ENCODE measurements at regions not wholly inside any gene's neighbourhood (a gene's known extent, or its start where the extent isn't known, plus 50 kb on each side); places are given as distances from the start of the nearest gene placed in this dataset.

- H3K4me1 ChIP-seq (ENCODE audit: insufficient read depth, low read length, poor library complexity, severe bottlenecking), result no peaks in the 10 kb centered on the region
- TF ChIP-seq EZH2 (IDR thresholded peaks at IDR 0.05; ENCODE audit: borderline replicate concordance, low read depth, low read length, poor library complexity, severe bottlenecking) (no peak), CTCF (conservative IDR thresholded peaks at IDR 0.05; ENCODE audit: low read depth, low read length) (no peak)
- H3K9me3 ChIP-seq (ENCODE audit: low read depth, low read length, poor library complexity, severe bottlenecking), result peaks cover 3% of the 10 kb centered on the region
- intact Hi-C loops (cut with micrococcal nuclease; ENCODE audit: unreplicated experiment), result no loop called here
- POLR2A ChIA-PET (ENCODE audit: low non-redundant PET), result no interaction called here
- BruUV-seq (replicated peaks), result no TSS peak
- no peak overlapping the region for H3K4me3 ChIP-seq (ENCODE audit: low read depth, low read length, poor library complexity, severe bottlenecking)
- no peaks in the 10 kb centered on the region for H3K27me3 ChIP-seq (replicated peaks; ENCODE audit: insufficient read depth, low read depth, low read length, poor library complexity)
- CTCF ChIA-PET, result no interaction called here
- no peak for DNase-seq (ENCODE audit: low spot score)
- H3K36me3 ChIP-seq (ENCODE audit: insufficient read depth, low read length, poor library complexity, severe bottlenecking), result no peaks in the 10 kb centered on the region
- H3K27ac ChIP-seq (ENCODE audit: low read depth, low read length, poor library complexity, severe bottlenecking), result no peak overlapping the region
These were observed 527.8 kb downstream of the SH2D4B start for GRCh38 chr10:81065474-81065873.

GRCh38 chr10:81068460-81068859 lies 530.8 kb downstream of the SH2D4B start:
- H3K4me3 ChIP-seq (ENCODE audit: low read depth, low read length, poor library complexity, severe bottlenecking), result no peak overlapping the region
- DNase-seq (ENCODE audit: low spot score), result no peak
- intact Hi-C loops (cut with micrococcal nuclease; ENCODE audit: unreplicated experiment), result no loop called here
- CTCF ChIA-PET, result no interaction called here
- H3K36me3 ChIP-seq (ENCODE audit: insufficient read depth, low read length, poor library complexity, severe bottlenecking), result no peaks in the 10 kb centered on the region
- BruUV-seq (replicated peaks), result no TSS peak
- H3K27ac ChIP-seq (ENCODE audit: low read depth, low read length, poor library complexity, severe bottlenecking), result no peak overlapping the region
- H3K4me1 ChIP-seq (ENCODE audit: insufficient read depth, low read length, poor library complexity, severe bottlenecking), result no peaks in the 10 kb centered on the region
- H3K9me3 ChIP-seq (ENCODE audit: low read depth, low read length, poor library complexity, severe bottlenecking), result no peaks in the 10 kb centered on the region
- POLR2A ChIA-PET (ENCODE audit: low non-redundant PET), result no interaction called here
- no peaks in the 10 kb centered on the region for H3K27me3 ChIP-seq (replicated peaks; ENCODE audit: insufficient read depth, low read depth, low read length, poor library complexity)
- TF ChIP-seq EZH2 (IDR thresholded peaks at IDR 0.05; ENCODE audit: borderline replicate concordance, low read depth, low read length, poor library complexity, severe bottlenecking) (no peak), CTCF (conservative IDR thresholded peaks at IDR 0.05; ENCODE audit: low read depth, low read length) (no peak)

GRCh38 chr10:81071087-81071796 lies 533.5 kb downstream of the SH2D4B start:
- BruUV-seq (replicated peaks), result no TSS peak

More at GRCh38 chr10:81071087-81071796, 533.5 kb downstream of the SH2D4B start:
- Histone ChIP-seq H3K27me3 (replicated peaks; ENCODE audit: insufficient read depth, low read depth, low read length, poor library complexity) (no peaks in the 10 kb centered on the region), H3K36me3 (ENCODE audit: insufficient read depth, low read length, poor library complexity, severe bottlenecking) (no peaks in the 10 kb centered on the region), H3K9me3 (ENCODE audit: low read depth, low read length, poor library complexity, severe bottlenecking) (no peaks in the 10 kb centered on the region), H3K4me1 (ENCODE audit: insufficient read depth, low read length, poor library complexity, severe bottlenecking) (no peaks in the 10 kb centered on the region), H3K27ac (ENCODE audit: low read depth, low read length, poor library complexity, severe bottlenecking) (peak overlapping the region; percentile 19), H3K4me3 (ENCODE audit: low read depth, low read length, poor library complexity, severe bottlenecking) (no peak overlapping the region)
- ChIA-PET CTCF (no interaction called here), POLR2A (ENCODE audit: low non-redundant PET) (interaction anchor here (0.6 kb wide), 1 partner anchor 376 kb away, joined by 4 read pairs; no protein-coding TSS in a partner anchor)
- no peak for DNase-seq (ENCODE audit: low spot score)
- no peak for TF ChIP-seq CTCF (conservative IDR thresholded peaks at IDR 0.05; ENCODE audit: low read depth, low read length)
- TF ChIP-seq EZH2 (IDR thresholded peaks at IDR 0.05; ENCODE audit: borderline replicate concordance, low read depth, low read length, poor library complexity, severe bottlenecking), result no peak
- intact Hi-C loops (cut with micrococcal nuclease; ENCODE audit: unreplicated experiment), result no loop called here

Measured in A673 (cell line).